SU-DHL-6 (cell line): ENCODE measurements at regions not wholly inside any gene's neighbourhood (a gene's known extent, or its start where the extent isn't known, plus 50 kb on each side); places are given as distances from the start of the nearest gene placed in this dataset.

ENCODE experiments used
- H2AFZ ChIP-seq: fragments of 200-600 bp; sonication (generic); 2 replicates; pipeline ENCODE4 v1.6.1; 2014; ENCODE audit warnings: low read depth, mild to moderate bottlenecking, moderate library complexity, mixed read lengths, antibody characterized with exemption, low read length; ENCODE audit not compliant: severe bottlenecking
- H3F3A ChIP-seq: fragments of 200-600 bp; shearing (Covaris generic); 2 replicates; pipeline ENCODE4 v1.6.0; 2016; ENCODE audit warnings: antibody characterized with exemption, mild to moderate bottlenecking; ENCODE audit not compliant: insufficient read depth
- H3K27ac ChIP-seq: fragments of 200-600 bp; sonication (generic); 2 replicates; pipeline ENCODE4 v1.5.1; 2016; ENCODE audit warnings: low read depth, mild to moderate bottlenecking, low read length, moderate library complexity, mixed read lengths
- H3K27me3 ChIP-seq: fragments of 200-600 bp; sonication (generic), shearing (Covaris generic); 2 replicates; pipeline ENCODE4 v1.6.0; 2014; ENCODE audit warnings: mild to moderate bottlenecking, low read length
- H3K36me3 ChIP-seq: fragments of 200-600 bp; sonication (generic); 2 replicates; pipeline ENCODE4 v1.6.1; 2014; ENCODE audit warnings: mild to moderate bottlenecking, low read length, mixed read lengths
- H3K4me2 ChIP-seq: fragments of 300-600, 200-600 bp; shearing (Covaris generic), sonication (generic); 2 replicates; pipeline ENCODE4 v1.6.0; 2014; ENCODE audit warnings: low read length, low read depth, mild to moderate bottlenecking; ENCODE audit not compliant: poor library complexity, severe bottlenecking
- H3K4me3 ChIP-seq: fragments of 200-600 bp; sonication (generic); 2 replicates; pipeline ENCODE4 v1.5.1; 2014; ENCODE audit warnings: antibody characterized with exemption, low read length, mild to moderate bottlenecking, mixed read lengths; ENCODE audit not compliant: insufficient read depth, poor library complexity, severe bottlenecking
- H3K79me2 ChIP-seq: fragments of 200-600 bp; sonication (generic); 2 replicates; pipeline ENCODE4 v1.6.1; 2014; ENCODE audit warnings: mild to moderate bottlenecking, low read length, moderate library complexity; ENCODE audit not compliant: insufficient read depth
- H3K9ac ChIP-seq: fragments of 200-600 bp; sonication (generic); 2 replicates; pipeline ENCODE4 v1.7.0; 2014; ENCODE audit warnings: mild to moderate bottlenecking, low read length
- H3K9me2 ChIP-seq: fragments of 200-600 bp; sonication (generic); replicated peaks from 2 replicates; pipeline ENCODE4 v1.6.1; 2014; ENCODE audit warnings: low read length; ENCODE audit not compliant: insufficient read depth
- H3K9me3 ChIP-seq: fragments of 200-600 bp; sonication (generic); 2 replicates; pipeline ENCODE4 v1.6.1; 2014; ENCODE audit warnings: low read length, mixed read lengths; ENCODE audit not compliant: insufficient read depth
- H4K20me1 ChIP-seq: fragments of 200-600 bp; sonication (generic); 2 replicates; pipeline ENCODE4 v1.6.1; 2014; ENCODE audit warnings: low read depth, mild to moderate bottlenecking, antibody characterized with exemption, low read length, moderate library complexity, mixed read lengths
- EZH2phosphoT487 ChIP-seq: fragments of 200-600 bp; sonication (generic), shearing (Covaris generic); conservative IDR thresholded peaks from 2 replicates; pipeline ENCODE4 v1.6.1; 2018; ENCODE audit warnings: mild to moderate bottlenecking, antibody characterized with exemption, low read length, moderate library complexity, mixed read lengths
- TF ChIP-seq, protein P1 (sequence below): fragments of 200-600 bp; sonication (generic); IDR thresholded peaks from one replicate; pipeline ENCODE4 v1.5.1; 2017; ENCODE audit warnings: antibody characterized with exemption, mild to moderate bottlenecking, low read length, moderate library complexity; ENCODE audit not compliant: insufficient read depth, poor library complexity, severe bottlenecking

DNA sequence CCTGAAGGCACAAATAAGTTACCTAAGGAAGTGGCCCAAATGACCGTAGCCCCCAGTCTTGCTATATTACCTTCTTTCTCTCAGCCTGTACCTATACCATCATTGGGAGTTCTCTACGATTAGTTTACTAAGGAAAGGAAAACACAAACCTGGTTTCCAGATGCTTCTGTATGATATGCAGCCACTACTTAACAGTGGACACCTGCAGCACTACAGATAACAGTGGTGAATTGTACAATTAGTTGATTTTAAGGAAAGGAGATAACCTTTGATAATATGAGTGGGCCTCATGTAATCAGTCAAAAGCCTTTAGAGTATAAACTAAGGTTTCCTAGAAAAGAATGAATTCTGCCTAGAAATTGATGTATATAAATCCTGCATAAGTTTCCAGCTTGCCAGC is 1157.4 kb downstream of the KCNT2 start:
- Histone ChIP-seq H3F3A (no peaks in the 10 kb centered on the region), H2AFZ (no peak overlapping the region), H3K9me3 (no peaks in the 10 kb centered on the region), H3K4me2 (no peak overlapping the region), H3K79me2 (no peaks in the 10 kb centered on the region), H3K4me3 (no peak overlapping the region), H3K9ac (no peak overlapping the region), H3K36me3 (no peaks in the 10 kb centered on the region), H3K27ac (no peak overlapping the region), H4K20me1 (no peaks in the 10 kb centered on the region), H3K27me3 (no peaks in the 10 kb centered on the region), H3K9me2 (no peaks in the 10 kb centered on the region)
- TF ChIP-seq EZH2phosphoT487 = no peak
- TF ChIP-seq, protein P1, sequence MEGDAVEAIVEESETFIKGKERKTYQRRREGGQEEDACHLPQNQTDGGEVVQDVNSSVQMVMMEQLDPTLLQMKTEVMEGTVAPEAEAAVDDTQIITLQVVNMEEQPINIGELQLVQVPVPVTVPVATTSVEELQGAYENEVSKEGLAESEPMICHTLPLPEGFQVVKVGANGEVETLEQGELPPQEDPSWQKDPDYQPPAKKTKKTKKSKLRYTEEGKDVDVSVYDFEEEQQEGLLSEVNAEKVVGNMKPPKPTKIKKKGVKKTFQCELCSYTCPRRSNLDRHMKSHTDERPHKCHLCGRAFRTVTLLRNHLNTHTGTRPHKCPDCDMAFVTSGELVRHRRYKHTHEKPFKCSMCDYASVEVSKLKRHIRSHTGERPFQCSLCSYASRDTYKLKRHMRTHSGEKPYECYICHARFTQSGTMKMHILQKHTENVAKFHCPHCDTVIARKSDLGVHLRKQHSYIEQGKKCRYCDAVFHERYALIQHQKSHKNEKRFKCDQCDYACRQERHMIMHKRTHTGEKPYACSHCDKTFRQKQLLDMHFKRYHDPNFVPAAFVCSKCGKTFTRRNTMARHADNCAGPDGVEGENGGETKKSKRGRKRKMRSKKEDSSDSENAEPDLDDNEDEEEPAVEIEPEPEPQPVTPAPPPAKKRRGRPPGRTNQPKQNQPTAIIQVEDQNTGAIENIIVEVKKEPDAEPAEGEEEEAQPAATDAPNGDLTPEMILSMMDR = no peak

DNA sequence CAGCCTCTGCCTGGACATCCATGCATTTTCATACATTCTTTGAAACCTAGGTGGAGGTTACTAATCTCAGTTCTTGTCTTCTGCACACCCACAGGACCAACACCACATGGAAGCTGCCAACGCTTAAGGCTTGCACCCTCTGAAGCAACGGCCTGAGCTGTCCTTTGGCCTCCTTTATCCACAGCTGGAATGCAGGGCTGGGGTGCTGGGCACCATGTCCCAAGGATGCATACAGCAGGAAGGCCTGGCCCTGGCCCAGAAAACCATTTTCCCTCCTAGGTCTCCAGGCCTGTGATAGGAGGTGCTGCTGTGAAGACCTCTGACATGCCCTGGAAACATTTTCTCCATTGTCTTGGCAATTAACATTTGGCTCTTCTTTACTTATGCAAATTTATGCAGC is 1168.6 kb downstream of the KCNT2 start:
- Histone ChIP-seq H3K9me2 (no peaks in the 10 kb centered on the region), H3K27ac (no peak overlapping the region), H3K9ac (no peak overlapping the region), H3K79me2 (no peaks in the 10 kb centered on the region), H3K4me2 (no peak overlapping the region), H2AFZ (no peak overlapping the region), H3K27me3 (no peaks in the 10 kb centered on the region), H3K4me3 (no peak overlapping the region), H3K36me3 (no peaks in the 10 kb centered on the region), H4K20me1 (no peaks in the 10 kb centered on the region), H3K9me3 (no peaks in the 10 kb centered on the region), H3F3A (no peaks in the 10 kb centered on the region)
- no peak for TF ChIP-seq EZH2phosphoT487
- TF ChIP-seq, protein P1 = no peak

DNA sequence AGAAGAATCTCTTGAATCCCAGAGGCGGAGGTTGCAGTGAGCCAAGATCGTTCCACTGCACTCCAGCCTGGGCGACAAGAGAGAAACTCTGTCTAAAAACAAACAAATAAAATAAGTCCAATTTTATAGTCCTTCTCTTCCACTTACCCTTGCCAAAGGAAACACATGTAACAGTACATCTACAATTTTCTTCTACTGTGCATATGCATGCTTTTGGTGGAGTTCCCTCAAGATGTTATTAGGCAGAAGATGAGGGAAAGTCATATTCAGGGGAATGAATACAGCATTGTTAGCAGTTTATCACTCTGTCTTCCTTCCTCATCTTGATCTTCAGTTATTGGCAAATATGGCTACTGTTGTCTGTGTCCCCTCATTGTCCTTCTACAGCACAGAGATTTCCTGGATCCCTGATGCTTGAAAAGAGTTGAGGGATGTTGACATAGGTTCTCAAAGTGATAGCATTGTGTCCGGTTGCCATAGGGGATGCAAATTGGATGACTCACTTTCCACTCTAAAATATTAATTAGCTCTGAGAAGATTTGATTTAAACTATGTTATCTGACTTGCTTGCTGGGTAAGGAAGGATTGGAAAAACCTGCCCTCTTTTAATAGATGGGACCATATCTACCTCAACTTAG is 1173.6 kb downstream of the KCNT2 start:
- no peaks in the 10 kb centered on the region for H4K20me1 ChIP-seq
- H3K79me2 ChIP-seq = no peaks in the 10 kb centered on the region
- H3K9ac ChIP-seq = no peak overlapping the region
- no peaks in the 10 kb centered on the region for H3K9me3 ChIP-seq
- H3K27me3 ChIP-seq = no peaks in the 10 kb centered on the region
- H3K36me3 ChIP-seq = no peaks in the 10 kb centered on the region
- no peaks in the 10 kb centered on the region for H3K9me2 ChIP-seq
- no peaks in the 10 kb centered on the region for H3F3A ChIP-seq
- no peak overlapping the region for H3K4me3 ChIP-seq
- H2AFZ ChIP-seq = no peak overlapping the region
- no peak for TF ChIP-seq EZH2phosphoT487
- TF ChIP-seq, protein P1 = no peak
- H3K27ac ChIP-seq = no peak overlapping the region
- no peak overlapping the region for H3K4me2 ChIP-seq
